ENCODE measurements at regions not wholly inside any gene's neighbourhood (a gene's known extent, or its start where the extent isn't known, plus 50 kb on each side); places are given as distances from the start of the nearest gene placed in this dataset.

- 90 to 97% methylated on average over 1 of the region's 1 CpG for WGBS, 2 donors
- no peaks in the 10 kb centered on the region for H3K36me3 ChIP-seq (ENCODE audit: control insufficient read depth in 4 of 4, insufficient read depth in 4 of 4, low read length in 4 of 4)
- DNase-seq (no peak), ATAC-seq (ENCODE audit: insufficient read depth, low FRiP score) (no peak)
- no peak overlapping the region for H3K9ac ChIP-seq (ENCODE audit: insufficient read depth in 1 of 2, low read length in 2 of 2)
- H3K9me3 ChIP-seq (ENCODE audit: control insufficient read depth in 4 of 4, insufficient read depth in 3 of 4, low read length in 3 of 4): no peaks in the 10 kb centered on the region
- H3K27ac ChIP-seq (ENCODE audit: low read depth in 1 of 2, low read length in 1 of 2): no peak overlapping the region
- no peak overlapping the region for H3K4me3 ChIP-seq
- no peaks in the 10 kb centered on the region for H3K27me3 ChIP-seq (ENCODE audit: control insufficient read depth in 3 of 3, insufficient read depth in 3 of 3, low read length in 2 of 3)
- TF ChIP-seq, protein P1, sequence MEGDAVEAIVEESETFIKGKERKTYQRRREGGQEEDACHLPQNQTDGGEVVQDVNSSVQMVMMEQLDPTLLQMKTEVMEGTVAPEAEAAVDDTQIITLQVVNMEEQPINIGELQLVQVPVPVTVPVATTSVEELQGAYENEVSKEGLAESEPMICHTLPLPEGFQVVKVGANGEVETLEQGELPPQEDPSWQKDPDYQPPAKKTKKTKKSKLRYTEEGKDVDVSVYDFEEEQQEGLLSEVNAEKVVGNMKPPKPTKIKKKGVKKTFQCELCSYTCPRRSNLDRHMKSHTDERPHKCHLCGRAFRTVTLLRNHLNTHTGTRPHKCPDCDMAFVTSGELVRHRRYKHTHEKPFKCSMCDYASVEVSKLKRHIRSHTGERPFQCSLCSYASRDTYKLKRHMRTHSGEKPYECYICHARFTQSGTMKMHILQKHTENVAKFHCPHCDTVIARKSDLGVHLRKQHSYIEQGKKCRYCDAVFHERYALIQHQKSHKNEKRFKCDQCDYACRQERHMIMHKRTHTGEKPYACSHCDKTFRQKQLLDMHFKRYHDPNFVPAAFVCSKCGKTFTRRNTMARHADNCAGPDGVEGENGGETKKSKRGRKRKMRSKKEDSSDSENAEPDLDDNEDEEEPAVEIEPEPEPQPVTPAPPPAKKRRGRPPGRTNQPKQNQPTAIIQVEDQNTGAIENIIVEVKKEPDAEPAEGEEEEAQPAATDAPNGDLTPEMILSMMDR (IDR thresholded peaks at IDR 0.05; ENCODE audit: control extremely low read depth, extremely low read depth): no peak
- no peaks in the 10 kb centered on the region for H3K4me1 ChIP-seq (ENCODE audit: control insufficient read depth in 5 of 5, insufficient read depth in 5 of 5, low read length in 5 of 5)
Measured at GRCh38 chr10:52558090-52558489, 214.5 kb downstream of the MBL2 start.

DNA sequence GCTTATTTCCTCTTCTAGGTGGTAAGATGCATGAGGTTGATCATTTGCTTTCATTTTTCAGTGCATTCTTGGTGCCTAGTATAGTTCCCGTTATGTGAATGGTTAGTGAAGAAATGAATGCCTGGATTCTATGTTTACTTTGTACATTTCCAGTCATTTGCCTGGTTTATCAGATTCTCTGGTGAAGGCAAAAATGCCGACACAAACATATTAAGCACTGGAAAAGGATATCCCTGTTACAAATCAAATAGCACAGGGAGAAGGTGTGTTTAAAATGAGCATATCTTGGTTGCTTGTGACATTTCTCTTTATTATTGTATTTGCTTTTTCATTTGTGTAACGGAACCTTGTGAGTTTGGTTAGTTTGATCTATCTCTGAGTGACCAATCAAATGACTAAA, 211.3 kb downstream of the MBL2 start:
- ATAC-seq (ENCODE audit: insufficient read depth, low FRiP score) (no peak), DNase-seq (no peak)
- WGBS, 2 donors: 84 to 89% methylated on average over 3 of the region's 3 CpGs
- Histone ChIP-seq H3K27ac (ENCODE audit: low read depth in 1 of 2, low read length in 1 of 2) (no peak overlapping the region), H3K4me1 (ENCODE audit: control insufficient read depth in 5 of 5, insufficient read depth in 5 of 5, low read length in 5 of 5) (peaks cover 0 to 4% (median 0%) of the 10 kb centered on the region in 5 donors), H3K9me3 (ENCODE audit: control insufficient read depth in 4 of 4, insufficient read depth in 3 of 4, low read length in 3 of 4) (no peaks in the 10 kb centered on the region), H3K27me3 (ENCODE audit: control insufficient read depth in 3 of 3, insufficient read depth in 3 of 3, low read length in 2 of 3) (no peaks in the 10 kb centered on the region), H3K4me3 (no peak overlapping the region), H3K9ac (ENCODE audit: insufficient read depth in 1 of 2, low read length in 2 of 2) (no peak overlapping the region), H3K36me3 (ENCODE audit: control insufficient read depth in 4 of 4, insufficient read depth in 4 of 4, low read length in 4 of 4) (no peaks in the 10 kb centered on the region)
- TF ChIP-seq, protein P1 (IDR thresholded peaks at IDR 0.05; ENCODE audit: control extremely low read depth, extremely low read depth): no peak

DNA sequence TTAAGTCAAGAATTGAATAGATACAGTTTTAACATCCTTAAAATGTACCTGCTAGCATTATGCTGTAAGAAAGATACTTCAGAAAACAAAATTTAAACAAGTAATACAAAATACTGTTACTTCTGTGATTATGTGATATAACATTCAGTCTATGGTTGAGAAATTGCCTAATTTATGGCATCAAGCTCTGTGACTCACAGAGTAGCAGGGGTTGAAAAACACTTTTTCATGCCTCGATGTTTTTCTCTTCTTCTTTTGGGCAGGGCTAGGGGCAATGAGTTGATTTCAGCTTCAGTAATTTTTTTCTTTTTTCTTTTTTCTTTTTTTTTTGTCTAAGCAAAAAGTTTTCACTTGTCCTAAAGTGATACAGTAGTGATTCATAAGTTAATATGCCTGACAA, 209.2 kb downstream of the MBL2 start:
- no peak overlapping the region for H3K27ac ChIP-seq (ENCODE audit: low read depth in 1 of 2, low read length in 1 of 2)
- TF ChIP-seq, protein P1 (IDR thresholded peaks at IDR 0.05; ENCODE audit: control extremely low read depth, extremely low read depth): no peak
- H3K9me3 ChIP-seq (ENCODE audit: control insufficient read depth in 4 of 4, insufficient read depth in 3 of 4, low read length in 3 of 4): no peaks in the 10 kb centered on the region
- H3K4me1 ChIP-seq (ENCODE audit: control insufficient read depth in 5 of 5, insufficient read depth in 5 of 5, low read length in 5 of 5): peaks cover 0 to 15% (median 0%) of the 10 kb centered on the region in 5 donors
- H3K4me3 ChIP-seq: no peak overlapping the region
- H3K36me3 ChIP-seq (ENCODE audit: control insufficient read depth in 4 of 4, insufficient read depth in 4 of 4, low read length in 4 of 4): no peaks in the 10 kb centered on the region
- H3K9ac ChIP-seq (ENCODE audit: insufficient read depth in 1 of 2, low read length in 2 of 2): no peak overlapping the region
- no peak for ATAC-seq (ENCODE audit: insufficient read depth, low FRiP score)
- DNase-seq: no peak
- WGBS, 2 donors: 89 to 92% methylated on average over 1 of the region's 1 CpG
- H3K27me3 ChIP-seq (ENCODE audit: control insufficient read depth in 3 of 3, insufficient read depth in 3 of 3, low read length in 2 of 3): no peaks in the 10 kb centered on the region

Data from lung (tissue), 11 donors.